ENCODE measurements at regions not wholly inside any gene's neighbourhood (a gene's known extent, or its start where the extent isn't known, plus 50 kb on each side); places are given as distances from the start of the nearest gene placed in this dataset.

DNA sequence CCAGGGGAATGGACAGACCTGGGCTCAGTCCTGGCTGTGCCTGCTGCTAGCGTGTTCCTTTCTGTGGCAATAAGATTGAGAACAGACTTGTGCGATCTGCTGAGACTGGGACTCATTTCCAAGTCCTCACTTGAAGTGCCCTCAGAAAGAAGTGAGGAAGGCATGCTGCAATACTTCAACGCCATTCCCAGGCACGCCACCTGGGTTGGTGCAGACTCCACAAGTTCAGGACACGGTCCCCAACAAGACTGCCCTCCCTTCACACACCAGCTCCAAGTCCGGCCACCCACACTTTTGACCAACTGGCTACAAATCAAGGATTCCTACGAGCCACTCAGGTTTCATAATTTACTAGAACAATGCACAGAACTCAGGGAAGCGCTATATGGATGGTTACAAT lies 391.8 kb upstream of the SULF2 start:
- FAIRE-seq (no peak), ATAC-seq (no peak), DNase-seq (ENCODE audit: low read depth, low spot score) (no peak)
- BruUV-seq (replicated peaks) = no TSS peak
- CTCF ChIA-PET = no interaction called here
- Histone ChIP-seq H4K20me1 (ENCODE audit: control insufficient read depth, insufficient read depth) (no peaks in the 10 kb centered on the region), H3K27ac (ENCODE audit: control insufficient read depth, insufficient read depth) (no peak overlapping the region), H3K4me2 (ENCODE audit: control insufficient read depth, insufficient read depth) (no peak overlapping the region), H3K27me3 (replicated peaks in 1 of 2; ENCODE audit: control insufficient read depth in 2 of 2, insufficient read depth in 2 of 2, low read length in 1 of 2) (peaks cover 2 to 3% of the 10 kb centered on the region in 2 experiments; a peak in 3 of 4 replicates), H2AFZ (ENCODE audit: control insufficient read depth, low read depth, low read length) (no peak overlapping the region), H3K9me3 (replicated peaks; ENCODE audit: control insufficient read depth, insufficient read depth, low read length) (no peaks in the 10 kb centered on the region), H3K4me3 (no peak overlapping the region), H3K79me2 (ENCODE audit: control insufficient read depth, insufficient read depth, low read length) (no peaks in the 10 kb centered on the region), H3K9ac (ENCODE audit: control insufficient read depth, insufficient read depth, low read length) (no peak overlapping the region), H3K36me3 (ENCODE audit: control insufficient read depth in 2 of 2, insufficient read depth in 2 of 2, low read length in 1 of 2) (no peaks in the 10 kb centered on the region), H3K4me1 (ENCODE audit: control insufficient read depth, insufficient read depth, low read length) (no peaks in the 10 kb centered on the region)
- intact Hi-C loops (cut with micrococcal nuclease; ENCODE audit: unreplicated experiment) = no loop called here
- no peak for TF ChIP-seq RAD21 (IDR thresholded peaks at IDR 0.05; ENCODE audit: insufficient read depth, low read depth, low read length)
- SMC1A ChIA-PET (ENCODE audit: uncharacterized antibody, unreplicated experiment) = interaction anchor here (1.2 kb wide), 1 partner anchor 452 kb away, joined by 3 read pairs; no protein-coding TSS in a partner anchor
- POLR2A ChIA-PET = no interaction called here
- in situ Hi-C loops (cut with MboI) = no loop called here
- 27% methylated on average over 8 of the region's 8 CpGs for WGBS (ENCODE audit: insufficient coverage, insufficient replicate concordance, low lambda C conversion rate, missing lambda C conversion rate)
- RAD21 ChIA-PET (ENCODE audit: unreplicated experiment) = no interaction called here

DNA sequence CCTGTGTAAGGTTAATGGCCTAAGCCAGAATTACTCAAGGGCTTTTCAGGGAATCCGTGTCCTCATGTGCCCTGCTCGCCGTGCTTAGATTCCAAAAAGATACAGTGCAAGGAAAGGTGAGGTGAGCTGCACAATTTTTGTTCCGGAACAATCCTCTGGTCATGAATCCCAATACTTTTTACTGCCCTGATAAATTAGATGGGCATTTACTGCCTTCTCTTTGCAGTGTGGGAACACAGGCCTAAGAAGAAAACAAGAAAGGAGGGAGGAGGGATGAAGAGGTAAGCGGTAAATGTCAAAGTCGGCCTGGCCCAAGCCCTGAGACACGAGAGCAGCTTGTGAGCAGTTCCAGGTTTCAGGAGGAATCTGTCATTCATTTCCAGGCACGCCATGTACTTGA lies 390.9 kb upstream of the SULF2 start:
- BruUV-seq (replicated peaks) = no TSS peak
- ATAC-seq (no peak), FAIRE-seq (no peak), DNase-seq (ENCODE audit: low read depth, low spot score) (no peak)
- ChIA-PET SMC1A (ENCODE audit: uncharacterized antibody, unreplicated experiment) (no interaction called here), CTCF (no interaction called here), RAD21 (ENCODE audit: unreplicated experiment) (no interaction called here), POLR2A (no interaction called here)
- no peaks in the 10 kb centered on the region for H4K20me1 ChIP-seq (ENCODE audit: control insufficient read depth, insufficient read depth)
- H3K9ac ChIP-seq (ENCODE audit: control insufficient read depth, insufficient read depth, low read length) = no peak overlapping the region
- H3K9me3 ChIP-seq (replicated peaks; ENCODE audit: control insufficient read depth, insufficient read depth, low read length) = no peaks in the 10 kb centered on the region
- H3K4me2 ChIP-seq (ENCODE audit: control insufficient read depth, insufficient read depth) = no peak overlapping the region
- H3K4me1 ChIP-seq (ENCODE audit: control insufficient read depth, insufficient read depth, low read length) = no peaks in the 10 kb centered on the region
- in situ Hi-C loops (cut with MboI) (no loop called here), intact Hi-C loops (cut with micrococcal nuclease; ENCODE audit: unreplicated experiment) (no loop called here)
- H3K36me3 ChIP-seq (ENCODE audit: control insufficient read depth in 2 of 2, insufficient read depth in 2 of 2, low read length in 1 of 2) = no peaks in the 10 kb centered on the region
- H3K4me3 ChIP-seq = no peak overlapping the region
- WGBS (ENCODE audit: insufficient coverage, insufficient replicate concordance, low lambda C conversion rate, missing lambda C conversion rate) = 40% methylated on average over 8 of the region's 8 CpGs
- peaks cover 2 to 3% of the 10 kb centered on the region in 2 experiments; a peak in 3 of 4 replicates for H3K27me3 ChIP-seq (replicated peaks in 1 of 2; ENCODE audit: control insufficient read depth in 2 of 2, insufficient read depth in 2 of 2, low read length in 1 of 2)
- no peaks in the 10 kb centered on the region for H3K79me2 ChIP-seq (ENCODE audit: control insufficient read depth, insufficient read depth, low read length)
- no peak overlapping the region for H2AFZ ChIP-seq (ENCODE audit: control insufficient read depth, low read depth, low read length)
- no peak overlapping the region for H3K27ac ChIP-seq (ENCODE audit: control insufficient read depth, insufficient read depth)
- TF ChIP-seq RCOR1 (conservative IDR thresholded peaks at IDR 0.05; ENCODE audit: low read depth, low read length) (no peak), DPF2 (IDR thresholded peaks at IDR 0.05) (no peak), IKZF2 (IDR thresholded peaks at IDR 0.05) (no peak), POLR2AphosphoS2 (IDR thresholded peaks at IDR 0.05; ENCODE audit: low read depth, low read length) (no peak), FOXM1 (IDR thresholded peaks at IDR 0.05; ENCODE audit: low read depth, low read length) (no peak), ZZZ3 (IDR thresholded peaks at IDR 0.05; ENCODE audit: control insufficient read depth, insufficient read length, low read depth) (no peak), NR2C2 (IDR thresholded peaks at IDR 0.05; ENCODE audit: borderline replicate concordance, control insufficient read depth, insufficient read length, low read depth) (no peak), YY1 (IDR thresholded peaks at IDR 0.05; ENCODE audit: low read depth, low read length) (no peak)
- TF ChIP-seq, protein P1, sequence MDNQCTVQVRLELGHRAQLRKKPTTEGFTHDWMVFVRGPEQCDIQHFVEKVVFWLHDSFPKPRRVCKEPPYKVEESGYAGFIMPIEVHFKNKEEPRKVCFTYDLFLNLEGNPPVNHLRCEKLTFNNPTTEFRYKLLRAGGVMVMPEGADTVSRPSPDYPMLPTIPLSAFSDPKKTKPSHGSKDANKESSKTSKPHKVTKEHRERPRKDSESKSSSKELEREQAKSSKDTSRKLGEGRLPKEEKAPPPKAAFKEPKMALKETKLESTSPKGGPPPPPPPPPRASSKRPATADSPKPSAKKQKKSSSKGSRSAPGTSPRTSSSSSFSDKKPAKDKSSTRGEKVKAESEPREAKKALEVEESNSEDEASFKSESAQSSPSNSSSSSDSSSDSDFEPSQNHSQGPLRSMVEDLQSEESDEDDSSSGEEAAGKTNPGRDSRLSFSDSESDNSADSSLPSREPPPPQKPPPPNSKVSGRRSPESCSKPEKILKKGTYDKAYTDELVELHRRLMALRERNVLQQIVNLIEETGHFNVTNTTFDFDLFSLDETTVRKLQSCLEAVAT (IDR thresholded peaks at IDR 0.05) = no peak
- TF ChIP-seq, protein P2, sequence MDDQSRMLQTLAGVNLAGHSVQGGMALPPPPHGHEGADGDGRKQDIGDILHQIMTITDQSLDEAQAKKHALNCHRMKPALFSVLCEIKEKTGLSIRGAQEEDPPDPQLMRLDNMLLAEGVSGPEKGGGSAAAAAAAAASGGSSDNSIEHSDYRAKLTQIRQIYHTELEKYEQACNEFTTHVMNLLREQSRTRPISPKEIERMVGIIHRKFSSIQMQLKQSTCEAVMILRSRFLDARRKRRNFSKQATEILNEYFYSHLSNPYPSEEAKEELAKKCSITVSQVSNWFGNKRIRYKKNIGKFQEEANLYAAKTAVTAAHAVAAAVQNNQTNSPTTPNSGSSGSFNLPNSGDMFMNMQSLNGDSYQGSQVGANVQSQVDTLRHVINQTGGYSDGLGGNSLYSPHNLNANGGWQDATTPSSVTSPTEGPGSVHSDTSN (IDR thresholded peaks at IDR 0.05; ENCODE audit: insufficient replicate concordance, low read depth, low read length) = no peak
